T-helper 1 cell treated with Interleukin-12 subunit alpha and Interleukin-12 subunit beta and Interleukin-4 antibody, amounts not matched to agents 30 ng/mL and 1 ng/mL, for 36 hours (primary cell): ENCODE measurements at regions not wholly inside any gene's neighbourhood (a gene's known extent, or its start where the extent isn't known, plus 50 kb on each side); places are given as distances from the start of the nearest gene placed in this dataset.

ENCODE experiments used
- intact Hi-C: fragments of 100-400 bp; cut with micrococcal nuclease; formaldehyde crosslinking; loops from one replicate; pipeline ENCODE4 v1.15.1; 2024

DNA sequence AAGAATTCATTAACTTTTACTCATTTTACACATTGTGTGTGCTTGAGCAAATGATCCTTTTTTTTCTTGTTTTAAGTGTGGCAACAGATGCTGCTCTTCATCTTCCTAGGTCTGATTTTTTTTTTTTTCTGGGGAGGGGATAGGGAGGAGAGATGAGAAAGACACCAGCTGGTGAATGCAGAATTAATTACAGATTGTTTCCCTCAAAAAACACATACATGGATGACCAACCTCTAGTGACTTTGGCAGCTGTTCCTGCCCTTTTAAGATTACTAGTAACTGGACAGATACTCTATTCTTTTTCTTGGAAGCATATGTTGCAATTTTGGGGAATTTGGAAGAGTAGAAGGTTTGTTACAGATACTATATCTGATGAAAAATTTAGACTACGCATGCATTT lies 103.6 kb upstream of the MYO16 start:
- intact Hi-C loops = no loop called here

DNA sequence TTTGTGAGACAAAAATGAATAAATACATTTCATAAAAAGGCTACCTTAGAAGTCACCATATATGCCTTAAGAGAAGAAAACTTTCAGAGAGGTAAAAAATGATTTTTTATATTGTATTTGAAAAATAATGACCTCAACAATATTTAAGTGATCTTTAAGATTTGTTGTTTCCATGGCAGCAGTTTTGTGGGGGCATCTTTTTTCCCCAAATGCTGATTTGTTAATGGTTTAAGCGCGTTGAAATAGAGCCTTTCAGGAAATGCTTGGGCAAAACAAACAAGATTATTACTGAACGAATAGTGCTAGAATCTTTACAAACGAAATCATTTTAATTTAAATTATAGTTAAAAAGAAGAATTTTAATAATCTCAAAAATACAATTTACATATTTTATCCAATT lies 103.1 kb upstream of the MYO16 start:
- intact Hi-C loops = no loop called here

DNA sequence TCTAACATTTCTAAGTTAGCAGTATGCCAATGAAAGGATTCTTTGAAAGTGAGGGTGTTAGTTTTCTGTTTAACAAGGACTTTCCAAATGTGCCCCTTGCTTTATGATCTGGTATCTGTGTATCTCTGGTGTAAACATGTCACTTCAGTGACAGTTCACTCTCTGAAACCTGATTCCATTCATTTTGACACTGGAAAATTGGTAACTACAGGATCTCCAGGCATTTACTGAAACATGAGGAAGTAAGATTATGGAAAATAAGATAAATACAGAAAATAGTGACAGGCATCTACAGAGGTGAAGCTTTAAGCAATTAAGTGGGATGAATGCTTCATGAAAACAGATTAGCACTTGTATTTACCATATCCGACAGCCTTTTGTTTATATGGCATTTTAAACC lies 101.6 kb upstream of the MYO16 start:
- intact Hi-C loops = no loop called here

DNA sequence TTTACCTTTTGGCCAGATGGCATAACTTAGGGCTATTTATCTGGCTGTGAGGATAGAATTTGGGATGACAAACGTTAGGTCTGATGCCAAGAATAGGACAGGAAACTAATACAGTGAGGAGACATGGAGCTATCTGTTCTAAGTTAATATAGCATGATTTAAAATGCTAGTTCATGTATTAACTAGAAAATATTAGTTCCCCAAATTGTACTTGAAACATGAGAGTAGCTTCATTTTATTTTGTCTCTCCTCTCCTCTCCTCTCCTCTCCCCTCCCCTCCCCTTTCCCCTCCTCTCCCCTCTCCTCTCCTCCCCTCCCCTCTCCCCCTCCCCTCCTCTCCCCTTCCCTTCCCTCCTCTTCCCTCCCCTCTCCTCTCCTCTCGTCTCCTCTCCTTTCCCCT lies 101.1 kb upstream of the MYO16 start:
- intact Hi-C loops = no loop called here

DNA sequence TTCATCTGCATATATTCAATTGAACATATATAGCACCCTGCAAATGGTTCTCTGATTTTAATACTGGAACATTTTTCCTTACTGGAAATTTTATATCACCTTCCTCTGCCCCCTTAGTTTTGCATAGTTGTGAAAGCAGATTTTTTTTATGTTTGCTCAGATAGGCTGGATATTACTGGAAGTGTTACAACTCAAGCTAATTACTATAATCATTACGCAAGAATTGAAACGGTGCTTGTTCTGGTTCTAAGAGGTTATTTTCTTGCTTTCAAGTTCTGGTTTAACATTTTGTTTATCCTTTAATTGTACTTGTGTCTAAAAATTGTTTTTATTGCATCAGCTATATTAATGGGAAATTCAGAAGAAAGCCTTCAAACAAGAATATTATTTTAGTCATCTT lies 95.6 kb upstream of the MYO16 start:
- intact Hi-C loops = no loop called here

DNA sequence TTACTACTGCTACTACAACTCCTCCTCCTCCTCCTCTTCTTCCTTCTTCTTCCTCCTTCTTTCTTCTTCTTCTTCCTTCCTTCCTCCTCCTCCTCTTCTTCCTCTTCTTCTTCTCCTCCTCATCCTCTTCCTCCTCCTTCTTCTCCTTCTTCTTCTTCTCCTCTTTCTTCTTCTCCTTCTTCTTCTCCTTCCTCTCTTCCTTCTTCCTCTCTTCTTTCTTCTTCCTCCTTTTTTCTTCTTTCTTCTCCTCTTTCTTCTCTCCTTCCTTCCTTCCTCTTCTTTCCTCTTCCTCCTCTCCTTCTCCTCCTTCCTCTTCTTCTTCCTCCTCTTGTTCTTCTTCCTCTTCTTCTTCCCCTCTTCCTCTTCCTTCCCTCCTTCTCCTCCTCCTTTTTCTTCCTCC lies 94.7 kb upstream of the MYO16 start:
- intact Hi-C loops = no loop called here

DNA sequence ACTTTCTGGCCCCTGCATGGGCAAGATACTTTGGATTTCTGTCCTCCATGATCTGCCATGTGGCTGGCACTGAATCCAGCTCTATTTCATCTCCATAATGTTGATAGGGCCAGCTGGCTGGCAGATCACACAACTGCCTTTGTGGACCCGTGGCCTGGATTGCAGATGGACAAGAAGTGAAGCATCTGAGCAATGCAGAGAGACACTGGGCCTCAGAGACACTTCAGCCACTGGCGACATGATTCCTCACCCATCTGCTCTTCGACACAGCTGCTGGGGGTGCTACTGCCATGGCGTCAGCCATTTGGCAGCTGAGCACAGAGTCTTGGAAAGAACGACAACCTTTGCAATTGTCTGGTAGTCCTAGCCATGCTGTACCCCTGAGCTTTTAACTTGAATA lies 79.5 kb upstream of the MYO16 start:
- intact Hi-C loops = no loop called here

DNA sequence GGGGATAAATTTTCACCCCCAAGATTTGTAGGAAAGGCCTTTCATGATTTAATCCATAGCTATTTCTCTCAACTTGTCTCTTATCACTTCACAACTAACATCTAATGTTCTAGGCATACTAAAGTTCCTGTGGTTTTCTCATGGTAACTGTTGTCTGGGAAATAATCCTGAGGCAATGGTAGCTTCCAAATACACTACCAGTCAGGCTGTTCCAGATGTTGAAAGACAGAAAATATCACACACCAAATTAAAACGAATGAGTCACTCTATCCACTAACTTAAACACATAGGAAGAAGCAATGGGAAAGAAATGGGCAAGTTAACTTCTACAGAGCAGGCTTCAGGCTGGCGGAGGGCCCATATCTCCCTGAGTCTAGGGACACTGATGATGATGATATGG lies 77.7 kb upstream of the MYO16 start:
- intact Hi-C loops = no loop called here

DNA sequence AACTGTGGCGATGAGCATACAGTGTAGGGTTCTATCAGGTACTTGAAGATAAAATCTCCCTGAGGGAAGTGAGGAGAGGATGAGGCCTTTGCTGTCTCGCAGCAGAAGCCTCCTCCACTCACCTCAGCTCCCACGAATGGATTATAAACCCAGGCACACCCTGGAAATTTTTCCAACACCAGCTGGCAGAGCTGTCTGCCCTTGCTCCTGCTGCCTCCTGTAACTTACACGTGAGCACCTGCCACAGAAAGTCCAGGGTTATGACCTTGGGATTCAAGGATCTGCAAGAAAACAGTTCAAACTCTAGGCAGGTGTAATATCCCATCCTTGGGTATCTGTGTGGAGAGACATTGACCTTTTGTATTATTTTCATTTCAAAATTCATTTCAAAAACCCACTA lies 70.9 kb upstream of the MYO16 start:
- intact Hi-C loops = no loop called here

DNA sequence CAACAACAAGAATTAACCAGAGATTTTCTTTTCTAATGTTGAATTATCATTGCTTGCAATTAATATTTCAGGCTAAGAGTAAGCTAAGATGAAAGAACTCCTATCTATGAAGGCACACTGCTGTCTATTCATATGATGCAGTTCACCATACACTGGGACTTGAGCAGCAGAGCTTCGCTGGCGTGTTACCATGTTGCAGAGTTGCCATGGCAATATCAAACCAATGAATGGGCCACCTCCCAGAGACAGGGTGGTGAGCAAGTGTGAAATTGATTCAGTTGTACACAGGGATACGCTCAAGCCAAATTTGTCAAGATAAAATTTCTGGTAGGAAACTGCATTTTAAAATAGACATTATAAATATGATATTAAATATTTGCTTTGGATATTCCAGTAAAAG lies 69.3 kb upstream of the MYO16 start:
- intact Hi-C loops = no loop called here

DNA sequence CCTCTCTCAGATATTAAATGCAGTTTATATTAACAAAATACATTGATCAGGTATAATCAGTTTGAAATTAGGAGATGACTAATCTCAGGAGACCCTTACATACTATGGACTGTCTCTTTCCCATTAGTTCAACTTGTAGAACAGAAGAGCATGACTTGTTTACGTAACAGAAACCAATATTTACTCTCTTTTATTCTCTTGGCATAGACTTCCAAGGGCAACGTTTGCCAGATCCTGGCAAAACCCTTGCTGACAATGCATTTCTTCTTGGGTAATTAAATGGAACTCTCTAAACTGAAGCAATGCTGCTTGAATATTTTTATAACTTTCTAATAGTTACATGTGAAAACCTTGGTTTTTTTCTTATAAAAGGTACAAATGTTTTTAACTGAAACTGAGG lies 68.3 kb upstream of the MYO16 start:
- intact Hi-C loops = no loop called here

DNA sequence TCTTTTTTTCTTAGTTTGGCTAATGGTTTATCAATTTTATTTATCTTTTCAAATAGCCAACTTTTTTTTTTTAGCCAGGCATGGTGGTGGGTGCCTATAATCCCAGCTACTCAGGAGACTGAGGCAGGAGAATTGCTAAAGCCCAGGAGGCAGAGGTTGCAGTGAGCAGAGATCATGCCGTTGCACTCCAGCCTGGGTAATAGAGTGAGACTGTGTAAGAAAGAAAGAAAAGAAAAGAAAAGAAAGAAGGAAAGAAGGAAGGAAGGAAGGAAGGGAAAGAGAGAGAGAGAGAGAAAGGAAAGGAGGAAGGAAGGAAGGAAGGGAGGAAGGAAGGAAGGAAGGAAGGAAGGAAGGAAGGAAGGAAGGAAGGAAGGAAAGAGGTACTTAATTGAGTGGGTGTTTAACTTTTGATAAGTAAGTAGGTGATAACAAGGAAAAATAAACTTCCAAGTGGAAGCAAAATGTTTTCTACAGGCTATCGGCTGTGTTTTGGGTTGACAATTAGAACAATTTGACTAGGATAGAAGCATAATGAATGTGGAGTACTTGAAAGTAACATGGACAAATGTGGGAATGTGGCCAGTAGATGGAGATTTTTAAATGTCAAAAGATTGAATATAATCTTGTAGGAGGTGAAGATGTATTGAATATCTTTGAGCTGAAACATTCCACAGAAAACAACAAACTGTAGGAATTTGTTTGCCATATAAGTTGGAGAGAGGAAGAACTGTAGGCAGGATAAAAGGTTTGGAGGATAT lies 62.8 kb upstream of the MYO16 start:
- intact Hi-C loops = no loop called here

DNA sequence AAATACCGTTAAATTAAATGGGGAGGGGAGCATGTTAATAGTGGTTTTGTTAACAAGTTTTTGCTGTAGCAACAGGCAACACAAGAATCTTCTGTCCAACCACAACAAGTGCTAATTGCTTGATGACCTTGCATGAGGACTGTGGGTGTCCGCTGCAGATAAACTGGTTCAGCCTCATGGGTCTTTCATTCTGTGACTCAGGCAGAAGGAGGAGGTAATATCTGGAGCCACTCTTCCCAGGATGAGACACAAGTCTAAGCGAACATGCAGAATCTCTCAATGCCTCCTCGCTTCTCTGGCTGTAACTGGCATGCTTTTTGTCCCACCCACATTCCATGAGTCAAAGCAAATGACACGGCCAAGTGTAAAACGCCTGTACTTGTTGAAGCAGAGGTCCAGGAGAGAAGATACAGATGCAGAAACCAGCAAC lies 56.6 kb upstream of the MYO16 start:
- intact Hi-C loops = no loop called here

DNA sequence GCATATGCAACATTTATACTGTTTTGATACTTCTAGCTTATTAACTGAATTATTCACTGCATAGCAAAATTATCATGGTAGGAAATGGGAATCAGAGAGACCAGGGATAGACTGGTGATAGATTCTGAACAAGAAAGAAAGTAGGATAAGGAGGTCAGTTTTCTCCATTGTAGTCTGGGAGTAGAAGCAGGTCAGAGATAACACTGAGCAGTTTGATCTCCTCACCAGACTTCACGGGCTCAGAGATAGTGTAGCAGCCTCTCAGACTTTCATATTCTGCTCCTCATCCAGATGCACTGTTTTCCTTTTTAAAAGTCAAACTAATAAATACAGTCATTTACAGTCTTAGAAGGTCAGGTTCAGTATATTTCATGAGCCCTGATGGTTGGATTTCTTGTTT lies 56.0 kb upstream of the MYO16 start:
- intact Hi-C loops = no loop called here

DNA sequence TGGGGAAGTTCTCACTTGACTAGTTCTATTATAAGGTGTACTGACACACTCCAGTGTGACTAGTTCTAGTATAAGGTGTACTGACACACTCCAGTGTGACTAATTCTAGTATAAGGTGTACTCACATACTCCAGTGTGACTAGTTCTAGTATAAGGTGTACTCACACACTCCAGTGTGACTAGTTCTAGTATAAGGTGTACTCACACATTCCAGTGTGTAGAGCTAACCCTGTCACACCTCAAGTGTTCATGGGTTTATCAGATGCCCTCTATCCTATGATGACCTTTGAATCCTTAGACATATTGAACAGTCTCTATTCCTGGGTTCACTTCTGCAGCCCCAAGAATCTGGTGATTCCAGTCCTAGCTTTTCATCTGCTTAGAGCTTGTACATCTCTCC lies 54.6 kb upstream of the MYO16 start:
- intact Hi-C loops = no loop called here

DNA sequence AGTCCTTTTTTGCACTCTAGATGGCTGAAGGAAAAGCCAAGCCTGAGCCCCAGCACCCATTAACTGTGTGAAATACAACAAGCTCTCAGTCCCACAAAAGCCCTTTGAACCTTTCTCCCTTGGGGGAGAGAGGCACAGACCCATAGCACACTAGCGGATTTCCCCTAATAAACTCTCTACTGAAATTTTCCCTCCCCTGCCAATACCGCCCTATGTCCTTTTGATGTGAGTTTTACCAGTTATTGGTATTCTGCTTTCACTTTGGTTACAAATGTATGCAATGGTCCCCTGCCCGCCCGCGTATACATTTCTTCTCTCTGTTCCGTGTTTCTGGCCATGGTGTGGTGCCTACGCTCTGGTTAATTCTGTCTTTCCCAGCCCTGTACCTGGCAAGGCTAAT lies 54.0 kb upstream of the MYO16 start:
- intact Hi-C loops = no loop called here
